C4-2B (cell line): ENCODE measurements at regions not wholly inside any gene's neighbourhood (a gene's known extent, or its start where the extent isn't known, plus 50 kb on each side); places are given as distances from the start of the nearest gene placed in this dataset.
"Not testable (repeated sequence)": the region's sequence is repeated elsewhere in the genome, so short reads cannot be mapped to it uniquely, and the experiment has no call there.

Experiments used
- H3K27ac ChIP-seq: fragments of 450-650 bp; 2 replicates; pipeline ENCODE4 v1.5.1; 2017
- CTCF ChIP-seq: fragments of 450-650 bp; conservative IDR thresholded peaks from 2 replicates; pipeline ENCODE4 v1.5.1; 2017; ENCODE audit warnings: mild to moderate bottlenecking
- ZFX ChIP-seq: fragments of 450-650 bp; IDR thresholded peaks from 2 replicates; pipeline ENCODE4 v1.6.1; 2017

DNA sequence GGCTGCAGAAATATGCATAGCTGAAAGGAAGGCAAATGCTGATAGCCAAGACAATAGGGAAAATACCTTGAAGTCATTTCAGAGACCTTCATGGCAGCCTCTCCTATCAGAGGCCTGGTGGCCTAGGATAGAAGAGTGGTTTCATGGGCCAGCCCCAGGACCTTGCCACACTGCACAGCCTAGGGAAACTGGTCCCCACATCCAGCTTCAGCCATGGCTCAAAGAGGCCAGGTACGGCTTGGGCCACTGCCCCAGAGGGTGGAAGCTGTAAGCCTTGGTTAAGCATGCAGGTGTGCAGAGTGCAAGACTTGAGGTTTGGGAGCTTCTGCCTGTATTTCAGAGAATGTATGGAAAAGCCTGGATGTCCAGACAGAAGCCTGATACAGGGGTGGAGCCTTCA is 101.0 kb upstream of the KITLG start:
- H3K27ac ChIP-seq = no peak overlapping the region
- no peak for TF ChIP-seq CTCF
- TF ChIP-seq ZFX = no peak

DNA sequence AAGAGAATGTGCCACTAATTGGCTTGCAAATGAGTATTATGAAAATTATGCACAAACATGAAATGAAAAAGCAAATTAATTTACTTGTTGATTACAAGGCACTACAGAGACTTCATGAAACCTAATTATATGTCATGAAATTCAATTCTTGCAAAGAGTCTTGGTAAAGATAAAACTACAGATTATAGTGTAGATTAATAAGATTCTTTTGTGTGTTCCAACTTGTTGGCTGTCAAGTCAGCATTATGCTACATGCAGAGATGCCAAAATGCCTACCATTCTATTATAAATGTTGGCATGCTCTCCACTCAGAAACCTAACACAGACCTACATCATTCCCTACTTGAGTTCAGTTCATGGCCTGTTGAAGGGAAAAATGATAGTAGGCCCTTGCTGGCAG is 97.2 kb upstream of the KITLG start:
- H3K27ac ChIP-seq = no peak overlapping the region
- TF ChIP-seq CTCF (no peak), ZFX (no peak)

- H3K27ac ChIP-seq = not testable (repeated sequence)
These were observed 87.3 kb upstream of the KITLG start for GRCh38 chr12:88667615-88668014.

DNA sequence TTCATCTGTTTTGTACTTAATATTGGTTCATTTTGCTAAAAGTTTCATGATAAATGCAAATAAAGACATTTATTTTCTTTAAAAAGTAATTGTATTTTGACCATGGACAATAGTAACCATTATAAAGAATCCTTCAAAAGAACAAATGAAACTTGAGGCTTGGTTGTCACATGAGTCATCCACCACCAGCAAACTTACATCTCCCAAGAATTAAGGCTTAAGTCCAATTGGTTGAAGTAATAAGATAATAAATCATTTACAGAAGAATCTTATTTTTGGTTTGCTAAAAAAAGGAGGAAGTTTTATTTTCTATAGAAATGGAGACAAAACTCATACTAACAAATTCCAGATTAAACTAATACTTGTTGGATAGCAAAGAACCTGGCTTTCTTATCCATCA is 84.8 kb upstream of the KITLG start:
- no peak overlapping the region for H3K27ac ChIP-seq
- TF ChIP-seq ZFX = no peak
- no peak for TF ChIP-seq CTCF

DNA sequence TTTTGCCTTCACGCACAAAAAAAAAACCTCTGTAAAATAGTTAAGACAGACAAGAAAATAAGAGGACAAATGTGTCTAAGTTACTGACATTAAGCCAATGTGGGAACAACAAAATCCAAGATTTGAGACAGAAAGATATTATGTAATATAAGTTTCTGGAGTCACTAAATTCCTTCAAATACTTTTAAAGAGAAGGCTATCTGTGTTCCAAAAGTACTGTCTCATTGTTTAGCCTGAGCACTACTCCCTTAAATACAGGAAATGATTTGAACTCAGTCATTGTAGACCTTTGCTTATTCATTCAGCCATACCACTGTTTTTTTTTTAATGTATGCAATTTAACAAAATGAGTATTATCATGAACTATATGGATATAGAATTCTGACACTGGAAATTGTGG is 82.7 kb upstream of the KITLG start:
- no peak for TF ChIP-seq ZFX

DNA sequence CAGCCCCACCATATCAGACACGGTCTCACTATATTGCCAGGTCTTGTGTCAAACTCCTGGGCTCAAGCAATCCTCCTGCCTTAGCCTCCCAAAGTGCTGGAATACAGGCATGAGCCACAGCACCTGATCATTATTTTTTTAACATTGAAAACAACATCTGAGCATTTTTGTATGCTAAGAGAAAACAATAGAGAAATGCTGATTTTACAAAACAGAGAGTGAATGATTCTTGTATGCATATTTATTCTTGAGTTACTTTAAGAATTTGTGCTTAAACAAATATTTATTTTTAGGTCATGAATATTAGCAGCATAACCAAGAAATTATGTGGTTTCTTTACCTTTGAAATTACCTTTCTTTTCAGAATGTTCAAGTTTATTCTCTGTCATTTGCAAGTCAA is 81.8 kb upstream of the KITLG start:
- H3K27ac ChIP-seq = no peak overlapping the region
- no peak for TF ChIP-seq ZFX
- no peak for TF ChIP-seq CTCF

More for the DNA sequence above, 82.7 kb upstream of the KITLG start:
- H3K27ac ChIP-seq = no peak overlapping the region

DNA sequence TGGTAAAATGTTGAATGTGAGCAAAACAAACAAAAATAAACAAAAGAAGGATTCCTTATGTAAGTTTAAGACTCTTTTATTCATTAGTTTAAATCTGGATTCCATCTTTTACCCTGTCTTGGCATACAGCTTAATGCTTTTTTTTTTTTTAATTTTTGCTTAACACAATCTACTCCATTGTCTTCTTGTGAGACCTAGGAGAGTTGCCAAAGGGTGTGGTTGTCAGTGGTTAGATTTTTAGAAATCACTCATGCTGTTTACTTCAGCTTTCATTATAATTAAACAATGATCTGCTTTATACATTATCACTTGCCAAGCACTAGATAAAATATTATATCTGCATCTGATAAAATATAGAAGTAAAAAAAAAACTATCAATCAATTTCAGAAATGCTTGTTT is 77.7 kb upstream of the KITLG start:
- no peak overlapping the region for H3K27ac ChIP-seq
- TF ChIP-seq CTCF (no peak), ZFX (no peak)

- no peak overlapping the region for H3K27ac ChIP-seq
- TF ChIP-seq ZFX = no peak
- TF ChIP-seq CTCF = no peak
These were observed 70.4 kb upstream of the KITLG start for GRCh38 chr12:88650715-88651114.

GRCh38 chr12:88648625-88649024 is 68.4 kb upstream of the KITLG start:
- no peak for TF ChIP-seq CTCF
- TF ChIP-seq ZFX = no peak
- no peak overlapping the region for H3K27ac ChIP-seq
